Mesenchymal stem cell (in vitro differentiated cells and primary cell): ENCODE measurements at regions not wholly inside any gene's neighbourhood (a gene's known extent, or its start where the extent isn't known, plus 50 kb on each side); places are given as distances from the start of the nearest gene placed in this dataset.

Experiments used
- DNase-seq: peaks from one replicate; pipeline ENCODE4 v3.0.0-alpha.2; 2013
- H2AFZ ChIP-seq: one replicate; pipeline ENCODE4 v1.6.1; 2013; ENCODE audit warnings: low read depth, mild to moderate bottlenecking, control low read depth, inconsistent platforms, low read length, moderate library complexity
- H2AK5ac ChIP-seq: 2 replicates; pipeline ENCODE4 v1.6.1; 2013; ENCODE audit warnings: low read length, moderate library complexity, mild to moderate bottlenecking, inconsistent platforms; ENCODE audit not compliant: severe bottlenecking
- H2BK120ac ChIP-seq: one replicate; pipeline ENCODE4 v1.6.1; 2013; ENCODE audit warnings: low read depth, mild to moderate bottlenecking, inconsistent platforms, low read length, moderate library complexity
- H2BK12ac ChIP-seq, 2 experiments: one replicate each; pipeline ENCODE4 v1.6.1; 2013; ENCODE audit warnings: inconsistent platforms in 2 of 2, low read length in 2 of 2, mild to moderate bottlenecking in 2 of 2, moderate library complexity in 2 of 2, control low read depth in 1 of 2
- H2BK15ac ChIP-seq: one replicate; pipeline ENCODE4 v1.6.1; 2013; ENCODE audit warnings: mild to moderate bottlenecking, low read depth, inconsistent platforms; ENCODE audit not compliant: poor library complexity, severe bottlenecking
- H2BK5ac ChIP-seq: 2 replicates; pipeline ENCODE4 v1.6.1; 2013; ENCODE audit warnings: low read depth, mild to moderate bottlenecking, low read length, control low read depth, inconsistent platforms; ENCODE audit not compliant: poor library complexity, severe bottlenecking
- H3K14ac ChIP-seq, 2 experiments: one replicate each; pipeline ENCODE4 v1.6.1; 2013; ENCODE audit warnings: inconsistent platforms in 2 of 2, low read length in 2 of 2, control low read depth in 1 of 2, mild to moderate bottlenecking in 1 of 2, moderate library complexity in 1 of 2
- H3K18ac ChIP-seq, 2 experiments: one replicate each; pipeline ENCODE4 v1.6.1; 2013; ENCODE audit warnings: inconsistent platforms in 2 of 2, low read length in 2 of 2, control low read depth in 1 of 2, low read depth in 1 of 2, mild to moderate bottlenecking in 1 of 2
- H3K23ac ChIP-seq, 2 experiments: one replicate each; pipeline ENCODE4 v1.6.1; 2013; ENCODE audit warnings: inconsistent platforms in 2 of 2, low read length in 2 of 2, mild to moderate bottlenecking in 2 of 2, moderate library complexity in 2 of 2, control low read depth in 1 of 2
- H3K27ac ChIP-seq: 2 replicates; pipeline ENCODE4 v1.5.1; 2013; ENCODE audit warnings: mild to moderate bottlenecking, moderate library complexity, low read length, control low read depth, inconsistent platforms; ENCODE audit not compliant: poor library complexity, severe bottlenecking
- H3K27me3 ChIP-seq, 2 experiments: 2 replicates each; pipeline versions ENCODE4 v1.6.1 to v1.7.0; 2013; ENCODE audit warnings: low read length in 2 of 2, mild to moderate bottlenecking in 2 of 2, moderate library complexity in 2 of 2, control low read depth in 1 of 2, inconsistent platforms in 1 of 2; ENCODE audit not compliant: control insufficient read depth in 1 of 2, insufficient read depth in 1 of 2
- H3K36me3 ChIP-seq, 2 experiments: 2 replicates each; pipeline versions ENCODE4 v1.6.1 to v1.7.0; 2013; ENCODE audit warnings: low read length in 2 of 2, control low read depth in 1 of 2, inconsistent platforms in 1 of 2, low read depth in 1 of 2, mild to moderate bottlenecking in 1 of 2; ENCODE audit not compliant: insufficient read depth in 2 of 2, control insufficient read depth in 1 of 2
- H3K4ac ChIP-seq, 2 experiments: one replicate each; pipeline ENCODE4 v1.6.1; 2013; ENCODE audit warnings: inconsistent platforms in 2 of 2, low read length in 2 of 2, mild to moderate bottlenecking in 2 of 2, moderate library complexity in 2 of 2, control low read depth in 1 of 2, low read depth in 1 of 2
- H3K4me1 ChIP-seq: 2 replicates; pipeline ENCODE4 v1.6.1; 2013; ENCODE audit warnings: low read depth, low read length, control low read depth; ENCODE audit not compliant: control insufficient read depth, insufficient read depth
- H3K4me2 ChIP-seq: 2 replicates; pipeline ENCODE4 v1.6.1; 2013; ENCODE audit warnings: low read length, mild to moderate bottlenecking, inconsistent platforms; ENCODE audit not compliant: poor library complexity, severe bottlenecking
- H3K4me3 ChIP-seq, 2 experiments: 2 replicates each; pipeline versions ENCODE4 v1.5.1 to v1.7.0; 2013; ENCODE audit warnings: low read length in 2 of 2, mild to moderate bottlenecking in 2 of 2, control low read depth in 1 of 2, low read depth in 1 of 2; ENCODE audit not compliant: insufficient read depth in 1 of 2
- H3K79me1 ChIP-seq: replicated peaks from 2 replicates; pipeline ENCODE4 v1.6.1; 2013; ENCODE audit warnings: mild to moderate bottlenecking, control low read depth, low read length, inconsistent platforms; ENCODE audit not compliant: poor library complexity, severe bottlenecking
- H3K9ac ChIP-seq: 2 replicates; pipeline ENCODE4 v1.7.0; 2013; ENCODE audit warnings: mild to moderate bottlenecking, low read length, moderate library complexity
- H3K9me3 ChIP-seq: 2 replicates; pipeline ENCODE4 v1.7.0; 2013; ENCODE audit warnings: mild to moderate bottlenecking, low read length; ENCODE audit not compliant: control insufficient read depth
- H4K8ac ChIP-seq: one replicate; pipeline ENCODE4 v1.6.1; 2013; ENCODE audit warnings: inconsistent platforms, mild to moderate bottlenecking, low read length, moderate library complexity
- H4K91ac ChIP-seq: one replicate; pipeline ENCODE4 v1.6.1; 2013; ENCODE audit warnings: mild to moderate bottlenecking, low read length, inconsistent platforms
- whole genome bisulfite sequencing: methylation state at CpG from one replicate; pipeline ENCODE4 v1.1.7; 2013; ENCODE audit warnings: mixed read lengths; 5-methylcytosine and 5-hydroxymethylcytosine counted together

- Histone ChIP-seq H2BK5ac (no peak overlapping the region), H3K79me1 (no peaks in the 10 kb centered on the region), H3K4ac (no peak overlapping the region), H2AFZ (no peak overlapping the region), H3K4me3 (no peak overlapping the region), H3K9ac (no peak overlapping the region), H2BK12ac (no peak overlapping the region), H3K14ac (no peak overlapping the region), H3K4me2 (no peak overlapping the region), H3K27ac (no peak overlapping the region), H4K8ac (no peak overlapping the region), H3K9me3 (no peaks in the 10 kb centered on the region), H3K18ac (no peak overlapping the region), H4K91ac (no peak overlapping the region), H2AK5ac (no peak overlapping the region), H3K36me3 (no peaks in the 10 kb centered on the region), H2BK120ac (no peak overlapping the region), H2BK15ac (no peak overlapping the region), H3K27me3 (no peaks in the 10 kb centered on the region), H3K23ac (no peak overlapping the region), H3K4me1 (no peaks in the 10 kb centered on the region)
- DNase-seq, result peak; percentile 53
- 0% methylated on average over 1 of the region's 2 CpGs for WGBS
Measured at GRCh38 chr4:123876671-123877101, 480.1 kb downstream of the SPRY1 start.

- Histone ChIP-seq H3K36me3 (no peaks in the 10 kb centered on the region), H3K9me3 (no peaks in the 10 kb centered on the region), H3K9ac (no peak overlapping the region), H4K8ac (no peak overlapping the region), H2BK15ac (no peak overlapping the region), H3K27me3 (no peaks in the 10 kb centered on the region), H3K18ac (no peak overlapping the region), H2AFZ (no peak overlapping the region), H3K4me1 (no peaks in the 10 kb centered on the region), H3K4me3 (no peak overlapping the region), H3K4me2 (no peak overlapping the region), H2AK5ac (no peak overlapping the region), H4K91ac (no peak overlapping the region), H2BK120ac (no peak overlapping the region), H3K14ac (no peak overlapping the region), H2BK5ac (no peak overlapping the region), H3K4ac (no peak overlapping the region), H2BK12ac (no peak overlapping the region), H3K79me1 (no peaks in the 10 kb centered on the region), H3K23ac (no peak overlapping the region), H3K27ac (no peak overlapping the region)
- DNase-seq, result no peak
- 13% methylated on average over 1 of the region's 3 CpGs for WGBS
Measured at GRCh38 chr4:123877551-123877950, 481.0 kb downstream of the SPRY1 start.

- peak overlapping the region in 1 of 2 experiments; percentile 48 for H3K18ac ChIP-seq
Measured at GRCh38 chr4:123878976-123879375, 482.4 kb downstream of the SPRY1 start.

GRCh38 chr4:123880631-123881030 is 484.0 kb downstream of the SPRY1 start:
- Histone ChIP-seq H3K9ac (no peak overlapping the region), H2BK12ac (no peak overlapping the region), H3K23ac (no peak overlapping the region), H4K8ac (no peak overlapping the region), H2BK15ac (no peak overlapping the region), H3K4me2 (no peak overlapping the region), H3K79me1 (no peaks in the 10 kb centered on the region), H3K9me3 (no peaks in the 10 kb centered on the region), H3K27ac (no peak overlapping the region), H2AK5ac (no peak overlapping the region), H2BK120ac (no peak overlapping the region), H3K4ac (no peak overlapping the region), H2AFZ (no peak overlapping the region), H3K18ac (peak overlapping the region in 1 of 2 experiments; percentile 33), H3K4me3 (no peak overlapping the region), H4K91ac (no peak overlapping the region), H3K36me3 (no peaks in the 10 kb centered on the region), H3K27me3 (no peaks in the 10 kb centered on the region), H3K14ac (no peak overlapping the region), H3K4me1 (no peaks in the 10 kb centered on the region), H2BK5ac (no peak overlapping the region)
- 84% methylated on average over 3 of the region's 3 CpGs for WGBS
- no peak for DNase-seq

More at GRCh38 chr4:123878976-123879375, 482.4 kb downstream of the SPRY1 start:
- no peaks in the 10 kb centered on the region for H3K4me1 ChIP-seq
- H3K79me1 ChIP-seq, result no peaks in the 10 kb centered on the region
- no peak overlapping the region for H3K14ac ChIP-seq
- H2AFZ ChIP-seq, result no peak overlapping the region
- no peak overlapping the region for H3K9ac ChIP-seq
- H3K9me3 ChIP-seq, result no peaks in the 10 kb centered on the region
- H3K4me3 ChIP-seq, result no peak overlapping the region
- H2BK12ac ChIP-seq, result no peak overlapping the region
- H3K4me2 ChIP-seq, result no peak overlapping the region
- H3K4ac ChIP-seq, result no peak overlapping the region
- H2BK15ac ChIP-seq, result no peak overlapping the region
- H3K27me3 ChIP-seq, result no peaks in the 10 kb centered on the region
- no peak overlapping the region for H3K23ac ChIP-seq
- H4K91ac ChIP-seq, result no peak overlapping the region
- H3K27ac ChIP-seq, result no peak overlapping the region
- WGBS, result 87% methylated on average over 7 of the region's 8 CpGs
- H2BK5ac ChIP-seq, result no peak overlapping the region
- H2AK5ac ChIP-seq, result no peak overlapping the region
- no peaks in the 10 kb centered on the region for H3K36me3 ChIP-seq
- no peak overlapping the region for H4K8ac ChIP-seq
- no peak overlapping the region for H2BK120ac ChIP-seq
- no peak for DNase-seq
